ENCODE measurements at regions not wholly inside any gene's neighbourhood (a gene's known extent, or its start where the extent isn't known, plus 50 kb on each side); places are given as distances from the start of the nearest gene placed in this dataset.

DNA sequence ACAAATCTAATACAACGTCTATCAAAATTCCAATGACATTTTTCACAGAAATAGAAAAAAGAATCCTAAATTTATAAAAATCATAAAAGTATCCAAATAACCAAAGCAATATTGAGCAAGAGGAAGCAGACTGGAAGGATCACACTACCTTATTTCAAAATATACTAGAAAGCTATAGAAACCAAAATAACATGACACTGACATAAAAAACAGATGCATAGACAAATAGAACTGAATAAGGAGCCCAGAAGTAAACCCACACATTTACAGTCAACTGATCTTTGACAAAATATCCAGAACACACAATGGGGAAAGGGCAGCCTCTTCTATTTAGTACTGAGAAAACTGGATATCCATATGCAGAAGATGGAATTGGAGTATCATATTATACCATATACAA, 217.5 kb downstream of the MACC1 start:
- Histone ChIP-seq H3K36me3 (replicated peaks; ENCODE audit: control insufficient read depth, insufficient read depth, low read length) (no peaks in the 10 kb centered on the region; the same call in 1 of the 2 replicates), H3K27me3 (ENCODE audit: control insufficient read depth, insufficient read depth, low read length) (no peaks in the 10 kb centered on the region), H3K4me3 (ENCODE audit: insufficient read depth, low read depth, low read length) (no peak overlapping the region)
- DNase-seq, result no peak

DNA sequence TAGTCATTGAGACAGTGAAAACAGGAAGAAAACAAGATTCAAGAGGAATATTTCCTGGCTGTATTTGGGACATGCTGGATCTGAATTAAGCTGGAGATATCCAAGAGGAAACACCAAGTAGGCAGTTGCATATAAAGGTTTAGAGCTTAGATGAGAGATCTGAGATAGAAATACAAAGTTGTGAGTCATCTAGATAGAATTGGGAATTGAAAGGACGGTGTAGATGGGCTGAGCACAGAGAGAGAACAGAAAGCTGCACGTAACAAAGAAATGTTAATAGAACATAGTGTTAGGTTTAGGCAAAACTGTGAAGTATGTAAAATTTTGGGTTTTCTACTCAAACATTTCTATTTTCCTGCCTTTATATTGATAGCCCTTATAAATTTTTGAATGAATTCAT, 218.5 kb upstream of the TMEM196 start:
- no peaks in the 10 kb centered on the region for H3K36me3 ChIP-seq (replicated peaks; ENCODE audit: control insufficient read depth, insufficient read depth, low read length)
- H3K4me3 ChIP-seq (ENCODE audit: insufficient read depth, low read depth, low read length), result no peak overlapping the region
- H3K27me3 ChIP-seq (ENCODE audit: control insufficient read depth, insufficient read depth, low read length), result no peaks in the 10 kb centered on the region
- DNase-seq, result no peak

DNA sequence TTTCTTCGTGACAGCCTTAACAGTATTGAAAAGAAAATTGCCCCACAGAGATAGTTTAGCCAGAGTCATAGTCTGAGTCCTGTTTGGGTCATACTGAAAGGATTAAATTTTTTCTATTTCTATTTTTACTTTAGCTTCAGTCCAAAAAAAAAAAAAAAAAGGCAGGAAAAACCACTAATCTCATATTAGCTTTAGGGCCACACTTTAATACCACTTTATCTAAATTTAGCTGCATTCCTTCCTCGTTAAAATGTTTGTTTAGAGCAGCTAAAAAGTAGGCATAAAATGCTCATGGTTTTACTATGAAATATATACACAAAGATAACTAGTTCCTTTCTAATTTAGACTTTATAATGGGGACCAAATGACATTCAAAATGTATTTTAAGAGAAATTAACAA, 216.5 kb upstream of the TMEM196 start:
- no peak for DNase-seq
- Histone ChIP-seq H3K27me3 (ENCODE audit: control insufficient read depth, insufficient read depth, low read length) (no peaks in the 10 kb centered on the region), H3K4me3 (ENCODE audit: insufficient read depth, low read depth, low read length) (no peak overlapping the region), H3K36me3 (replicated peaks; ENCODE audit: control insufficient read depth, insufficient read depth, low read length) (no peaks in the 10 kb centered on the region)

DNA sequence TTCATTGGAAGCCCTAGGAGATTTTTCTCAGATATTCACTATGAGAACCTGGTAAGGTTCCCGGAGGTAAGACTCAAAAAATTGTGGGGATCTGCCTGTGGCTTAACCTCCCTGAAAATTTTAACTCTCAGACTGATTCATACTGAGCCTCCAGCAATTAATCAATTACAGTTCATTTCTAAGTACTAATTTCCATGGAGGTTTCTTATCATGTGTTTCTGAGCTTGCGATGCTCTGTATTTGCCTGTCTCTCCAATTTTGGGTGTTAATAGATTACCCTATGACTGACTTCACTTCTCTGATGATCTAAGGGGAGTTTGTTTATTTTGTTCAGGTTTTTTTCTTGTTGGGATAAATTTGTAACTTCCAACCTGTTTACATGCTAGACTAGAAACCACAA, 215.4 kb upstream of the TMEM196 start:
- H3K4me3 ChIP-seq (ENCODE audit: insufficient read depth, low read depth, low read length), result no peak overlapping the region
- 0 out of 2 replicates have a peak, but pooled peaks cover 2% of the 10 kb centered on the region for H3K36me3 ChIP-seq (replicated peaks; ENCODE audit: control insufficient read depth, insufficient read depth, low read length)
- no peak for DNase-seq
- H3K27me3 ChIP-seq (ENCODE audit: control insufficient read depth, insufficient read depth, low read length), result no peaks in the 10 kb centered on the region

DNA sequence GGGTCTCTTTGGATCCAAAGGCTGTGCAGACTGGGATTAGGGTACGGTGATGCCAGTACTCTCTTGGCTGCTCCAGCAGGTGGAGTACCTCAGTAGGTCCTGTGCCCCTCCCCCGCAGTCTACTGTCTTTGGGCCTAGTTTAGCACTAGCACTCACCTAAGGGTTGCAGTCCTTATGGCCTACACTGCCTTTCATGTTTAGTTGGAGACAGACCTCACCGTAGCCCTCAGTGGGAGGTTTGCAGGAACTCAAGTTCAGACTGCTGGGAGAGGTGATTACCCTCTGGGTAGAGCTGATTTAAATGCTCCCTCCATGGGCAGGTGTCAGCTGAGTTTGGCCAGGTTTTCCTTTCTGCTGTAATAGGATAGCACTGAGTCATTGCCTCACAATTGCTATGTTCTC, 210.8 kb upstream of the TMEM196 start:
- Histone ChIP-seq H3K36me3 (replicated peaks; ENCODE audit: control insufficient read depth, insufficient read depth, low read length) (0 out of 2 replicates have a peak, but pooled peaks cover 2% of the 10 kb centered on the region), H3K27me3 (ENCODE audit: control insufficient read depth, insufficient read depth, low read length) (no peaks in the 10 kb centered on the region), H3K4me3 (ENCODE audit: insufficient read depth, low read depth, low read length) (no peak overlapping the region)
- no peak for DNase-seq

DNA sequence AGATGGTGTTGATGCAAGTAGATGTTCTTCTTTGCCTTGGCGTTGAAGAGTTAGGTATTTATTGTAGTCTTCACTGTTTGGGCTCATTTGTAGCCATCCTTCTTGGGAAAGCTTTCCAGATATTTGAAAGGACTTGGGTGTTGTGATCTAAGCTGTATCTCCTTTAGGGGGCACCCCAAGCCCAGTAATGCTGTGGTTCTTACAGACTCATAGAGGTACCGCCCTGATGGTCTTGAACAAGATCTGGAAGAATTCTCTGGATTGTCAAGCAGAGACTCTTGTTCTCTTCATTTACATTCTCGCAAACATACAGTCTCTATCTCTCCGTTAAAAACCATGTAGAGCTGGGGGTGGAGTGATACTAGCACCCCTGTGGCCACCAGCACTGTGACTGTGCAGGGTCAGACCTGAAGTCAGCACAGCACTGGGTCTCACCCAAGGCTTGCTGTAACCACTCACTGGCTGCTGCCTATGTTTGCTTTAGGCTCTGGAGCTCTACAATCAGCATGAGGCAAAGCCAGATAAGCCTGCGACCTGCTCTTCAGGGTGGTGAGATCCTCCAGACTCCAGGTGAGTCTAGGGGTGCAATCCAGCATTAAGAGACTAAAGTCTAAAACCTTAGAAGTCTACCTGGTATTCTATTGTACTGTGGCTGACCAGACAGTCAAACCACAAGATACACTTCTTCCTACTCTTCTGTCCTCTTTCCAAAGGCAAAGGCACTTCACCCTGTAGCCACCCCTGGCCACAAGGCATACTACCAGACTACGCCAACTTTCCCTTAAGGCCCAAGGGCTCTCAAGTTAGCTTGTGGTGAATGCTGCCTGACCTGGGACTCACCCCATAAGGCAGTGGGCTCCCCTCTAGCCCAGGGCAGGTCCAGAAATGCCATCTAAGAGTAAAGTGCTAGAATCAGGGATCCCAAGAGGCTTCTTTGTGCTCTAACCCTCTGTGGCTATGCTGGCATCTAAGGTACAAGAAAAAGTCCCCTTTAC, 209.7 kb upstream of the TMEM196 start:
- Histone ChIP-seq H3K36me3 (replicated peaks; ENCODE audit: control insufficient read depth, insufficient read depth, low read length) (0 out of 2 replicates have a peak, but pooled peaks cover 2% of the 10 kb centered on the region), H3K4me3 (ENCODE audit: insufficient read depth, low read depth, low read length) (no peak overlapping the region), H3K27me3 (ENCODE audit: control insufficient read depth, insufficient read depth, low read length) (no peaks in the 10 kb centered on the region)
- DNase-seq, result no peak

DNA sequence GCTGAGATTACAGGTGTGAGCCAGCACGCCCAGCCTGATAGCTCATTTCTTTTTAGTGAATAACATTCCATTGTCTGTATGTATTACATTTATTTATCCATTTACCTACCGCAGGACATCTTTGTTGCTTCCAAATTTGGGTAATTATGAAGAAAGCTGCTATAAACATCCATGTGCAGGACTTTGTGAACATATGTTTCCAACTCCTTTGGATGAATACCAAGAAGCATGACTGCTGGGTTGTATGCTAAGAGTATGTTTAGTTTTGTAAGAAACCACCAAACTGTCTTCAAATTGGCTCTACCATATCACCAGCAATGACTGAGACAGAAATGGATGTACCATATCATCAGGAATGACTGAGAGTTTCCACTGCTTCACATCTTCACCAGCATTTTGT, 200.2 kb upstream of the TMEM196 start:
- Histone ChIP-seq H3K36me3 (replicated peaks; ENCODE audit: control insufficient read depth, insufficient read depth, low read length) (no peaks in the 10 kb centered on the region), H3K4me3 (ENCODE audit: insufficient read depth, low read depth, low read length) (no peak overlapping the region), H3K27me3 (ENCODE audit: control insufficient read depth, insufficient read depth, low read length) (no peaks in the 10 kb centered on the region)
- no peak for DNase-seq

DNA sequence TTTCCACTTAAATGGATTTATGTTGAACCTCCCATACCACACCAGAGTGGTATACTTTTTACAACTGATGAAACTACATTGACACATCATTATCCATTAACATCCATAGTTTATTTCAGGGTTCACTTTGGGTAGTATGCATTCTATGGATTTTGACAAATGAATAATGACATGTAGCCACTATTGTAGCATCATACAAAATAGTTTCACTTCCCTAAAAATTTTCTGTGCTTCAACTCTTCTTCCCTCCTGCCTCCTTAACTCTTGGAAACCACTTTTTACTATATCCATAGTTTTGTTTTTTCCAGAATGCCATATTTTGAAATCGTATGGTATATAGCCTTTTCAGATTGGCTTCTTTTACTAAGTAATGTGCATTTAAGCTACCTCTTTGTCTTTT, 199.5 kb upstream of the TMEM196 start:
- no peak for DNase-seq
- Histone ChIP-seq H3K4me3 (ENCODE audit: insufficient read depth, low read depth, low read length) (no peak overlapping the region), H3K27me3 (ENCODE audit: control insufficient read depth, insufficient read depth, low read length) (no peaks in the 10 kb centered on the region), H3K36me3 (replicated peaks; ENCODE audit: control insufficient read depth, insufficient read depth, low read length) (no peaks in the 10 kb centered on the region; the same call in 1 of the 2 replicates)

DNA sequence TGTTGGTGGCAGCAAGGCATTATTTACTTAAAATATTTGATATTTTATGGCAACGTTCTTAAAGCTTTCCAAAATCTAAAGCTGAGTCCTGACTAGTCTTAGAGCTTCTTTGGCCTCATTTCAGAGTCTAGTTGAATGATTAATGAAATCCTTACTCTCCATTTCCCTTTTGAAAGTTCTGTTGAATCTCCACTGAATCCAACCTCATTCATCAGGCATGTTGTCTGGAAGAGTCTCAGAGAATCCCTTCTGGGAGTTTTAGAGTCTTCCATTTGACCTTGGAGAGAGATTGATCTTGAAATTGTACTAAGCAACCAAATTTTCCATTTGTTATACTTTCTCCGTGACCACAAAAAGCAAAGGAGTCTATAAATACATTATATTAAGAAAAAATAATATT, 198.5 kb upstream of the TMEM196 start:
- H3K36me3 ChIP-seq (replicated peaks; ENCODE audit: control insufficient read depth, insufficient read depth, low read length), result no peaks in the 10 kb centered on the region; the same call in none of the 2 replicates
- DNase-seq, result no peak
- H3K27me3 ChIP-seq (ENCODE audit: control insufficient read depth, insufficient read depth, low read length), result no peaks in the 10 kb centered on the region
- no peak overlapping the region for H3K4me3 ChIP-seq (ENCODE audit: insufficient read depth, low read depth, low read length)

DNA sequence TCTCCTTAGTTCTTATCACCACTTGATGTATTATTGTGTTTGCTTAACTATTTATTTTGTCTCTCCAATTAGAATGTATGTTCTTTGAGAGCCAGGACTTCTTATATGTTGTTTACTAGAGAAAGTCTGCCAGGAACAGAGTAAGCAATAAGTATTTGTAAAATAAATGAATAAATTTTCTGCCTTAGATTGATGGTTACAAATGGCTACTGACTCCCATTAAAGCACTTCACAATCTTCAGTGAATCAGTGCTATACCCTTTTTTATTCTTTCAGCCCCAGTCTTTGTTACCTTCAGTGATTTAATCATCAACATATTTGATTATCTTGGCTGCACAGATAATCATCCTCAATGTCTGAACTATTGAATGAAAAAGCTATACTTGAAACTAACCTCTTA, 197.1 kb upstream of the TMEM196 start:
- Histone ChIP-seq H3K4me3 (ENCODE audit: insufficient read depth, low read depth, low read length) (no peak overlapping the region), H3K36me3 (replicated peaks; ENCODE audit: control insufficient read depth, insufficient read depth, low read length) (no peaks in the 10 kb centered on the region; the same call in none of the 2 replicates), H3K27me3 (ENCODE audit: control insufficient read depth, insufficient read depth, low read length) (no peaks in the 10 kb centered on the region)
- no peak for DNase-seq

DNA sequence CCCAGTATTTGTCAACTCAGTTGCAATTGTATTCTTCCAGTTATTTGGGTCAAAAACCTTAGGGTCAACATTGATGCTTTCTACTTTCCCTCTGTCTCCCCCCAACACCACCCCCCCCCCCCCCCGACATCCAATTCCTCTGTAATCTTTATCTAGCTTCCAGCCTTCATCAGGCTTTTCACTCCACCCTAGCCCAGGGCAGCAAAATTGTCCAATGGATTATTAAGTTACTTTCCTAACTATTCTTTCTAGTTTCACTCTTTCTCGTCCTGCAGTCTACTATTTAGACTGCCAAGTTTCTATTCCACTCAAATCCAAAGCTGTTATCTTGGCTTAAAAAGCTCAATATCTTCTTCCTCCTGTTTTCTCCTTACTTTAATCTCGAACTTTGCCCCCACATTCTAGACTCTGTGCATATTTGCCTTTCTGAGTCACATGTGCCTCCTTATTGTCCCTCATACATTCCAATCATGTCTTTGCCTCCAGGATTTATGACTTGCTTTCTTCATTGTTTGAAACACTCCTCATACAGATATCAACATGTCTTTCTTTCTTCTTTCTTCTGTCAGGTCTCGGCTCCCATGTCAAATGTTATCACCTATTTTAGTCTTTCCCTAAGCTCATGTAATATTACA, 196.6 kb upstream of the TMEM196 start:
- H3K4me3 ChIP-seq (ENCODE audit: insufficient read depth, low read depth, low read length), result no peak overlapping the region
- H3K36me3 ChIP-seq (replicated peaks; ENCODE audit: control insufficient read depth, insufficient read depth, low read length), result no peaks in the 10 kb centered on the region; the same call in none of the 2 replicates
- H3K27me3 ChIP-seq (ENCODE audit: control insufficient read depth, insufficient read depth, low read length), result no peaks in the 10 kb centered on the region
- no peak for DNase-seq

DNA sequence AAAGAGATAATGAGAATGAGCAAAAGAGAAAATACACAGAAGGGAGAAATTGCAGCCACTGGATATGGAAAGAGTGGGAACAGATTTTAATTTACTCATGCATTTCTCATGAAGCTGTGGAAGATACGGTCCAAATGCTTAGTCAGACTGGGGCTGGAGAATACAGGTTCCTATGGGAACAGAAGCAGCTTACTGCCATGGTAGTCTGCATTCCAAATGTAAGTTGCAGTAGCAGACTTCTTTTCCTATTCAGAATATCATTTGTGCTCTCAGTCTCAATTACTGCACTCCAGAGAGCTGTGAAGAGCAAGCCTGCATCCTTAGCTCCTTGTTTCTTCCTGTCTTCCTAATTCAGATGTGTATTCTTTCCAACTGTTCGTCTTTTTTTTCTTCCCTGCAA, 190.8 kb upstream of the TMEM196 start:
- no peaks in the 10 kb centered on the region for H3K27me3 ChIP-seq (ENCODE audit: control insufficient read depth, insufficient read depth, low read length)
- peaks cover 8% of the 10 kb centered on the region for H3K36me3 ChIP-seq (replicated peaks; ENCODE audit: control insufficient read depth, insufficient read depth, low read length)
- H3K4me3 ChIP-seq (ENCODE audit: insufficient read depth, low read depth, low read length), result no peak overlapping the region
- DNase-seq, result no peak

DNA sequence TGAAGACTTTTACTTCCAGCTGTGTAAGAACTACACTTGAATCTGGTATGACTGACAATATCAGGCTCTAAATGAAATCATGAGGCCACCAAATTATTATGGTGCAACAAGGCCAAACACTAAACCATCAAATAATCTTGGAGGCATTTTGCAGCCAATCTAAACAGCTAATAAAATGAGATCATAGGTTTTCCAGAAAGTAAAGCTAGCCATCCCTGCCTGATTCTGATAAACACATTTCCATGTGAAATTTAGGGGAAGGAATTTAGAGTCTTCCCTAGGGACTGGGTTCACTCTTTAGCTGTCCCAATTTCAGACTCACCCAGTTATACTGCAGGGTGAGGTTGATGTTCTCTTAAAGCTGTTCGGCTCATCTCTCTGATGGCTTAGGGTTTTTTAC, 190.3 kb upstream of the TMEM196 start:
- Histone ChIP-seq H3K36me3 (replicated peaks; ENCODE audit: control insufficient read depth, insufficient read depth, low read length) (peaks cover 8% of the 10 kb centered on the region), H3K27me3 (ENCODE audit: control insufficient read depth, insufficient read depth, low read length) (no peaks in the 10 kb centered on the region), H3K4me3 (ENCODE audit: insufficient read depth, low read depth, low read length) (no peak overlapping the region)
- DNase-seq, result no peak

DNA sequence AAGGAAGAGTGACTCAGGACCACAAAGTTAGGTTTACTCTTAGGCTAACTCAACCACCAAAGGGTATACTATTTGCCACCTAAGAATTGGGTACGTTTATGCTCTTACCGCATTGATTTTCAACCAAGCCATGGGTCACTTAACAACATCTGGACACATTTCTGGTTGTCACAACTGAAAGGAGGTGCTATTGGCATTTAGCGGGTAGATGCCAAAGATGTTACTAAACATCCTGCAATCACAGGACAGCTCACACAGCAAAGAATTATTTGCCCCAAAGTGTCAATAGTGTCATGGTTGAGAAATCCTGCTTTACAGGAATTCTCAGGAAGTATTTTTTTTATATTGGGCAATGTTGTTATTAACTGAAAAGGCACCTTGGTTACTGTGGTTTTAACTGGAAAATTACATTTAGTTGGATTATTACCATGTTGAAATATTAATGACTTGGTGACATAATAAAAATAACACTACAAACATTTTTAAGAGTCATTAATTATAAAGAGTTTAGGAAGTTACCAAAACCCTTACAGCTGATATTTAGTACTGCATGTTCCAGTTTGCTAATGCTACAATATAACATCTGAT, 185.0 kb upstream of the TMEM196 start:
- H3K27me3 ChIP-seq (ENCODE audit: control insufficient read depth, insufficient read depth, low read length), result no peaks in the 10 kb centered on the region
- peaks cover 27% of the 10 kb centered on the region for H3K36me3 ChIP-seq (replicated peaks; ENCODE audit: control insufficient read depth, insufficient read depth, low read length)
- H3K4me3 ChIP-seq (ENCODE audit: insufficient read depth, low read depth, low read length), result no peak overlapping the region
- no peak for DNase-seq

DNA sequence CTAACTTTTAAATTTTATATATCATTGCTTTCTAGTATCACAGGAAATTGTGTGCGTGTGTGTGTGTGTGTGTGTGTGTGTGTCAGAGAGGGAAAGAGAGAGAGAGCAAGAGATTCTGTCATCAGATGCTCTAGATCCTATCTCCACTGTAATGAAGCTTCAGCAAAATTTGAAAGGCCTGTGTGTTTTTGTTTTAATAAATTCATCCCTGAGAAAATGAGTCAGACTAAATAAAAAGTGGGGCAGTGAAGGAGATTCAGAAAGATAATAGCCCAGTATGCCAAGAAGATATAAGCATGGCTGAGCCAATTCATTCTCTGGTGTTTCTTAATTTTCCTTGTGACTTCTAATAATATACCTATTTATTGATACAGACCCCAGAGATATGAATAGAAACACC, 184.2 kb upstream of the TMEM196 start:
- Histone ChIP-seq H3K4me3 (ENCODE audit: insufficient read depth, low read depth, low read length) (no peak overlapping the region), H3K27me3 (ENCODE audit: control insufficient read depth, insufficient read depth, low read length) (no peaks in the 10 kb centered on the region), H3K36me3 (replicated peaks; ENCODE audit: control insufficient read depth, insufficient read depth, low read length) (peaks cover 27% of the 10 kb centered on the region)
- DNase-seq, result no peak

Measured in H7 (cell line).